Islet of Langerhans (tissue), 1 donor: ENCODE measurements at regions not wholly inside any gene's neighbourhood (a gene's known extent, or its start where the extent isn't known, plus 50 kb on each side); places are given as distances from the start of the nearest gene placed in this dataset.

Experiments used
- FAIRE-seq: peaks from one replicate; lab custom pipeline; 2011; peaks lifted over from hg19 to GRCh38; lab: Jason Lieb, UNC

DNA sequence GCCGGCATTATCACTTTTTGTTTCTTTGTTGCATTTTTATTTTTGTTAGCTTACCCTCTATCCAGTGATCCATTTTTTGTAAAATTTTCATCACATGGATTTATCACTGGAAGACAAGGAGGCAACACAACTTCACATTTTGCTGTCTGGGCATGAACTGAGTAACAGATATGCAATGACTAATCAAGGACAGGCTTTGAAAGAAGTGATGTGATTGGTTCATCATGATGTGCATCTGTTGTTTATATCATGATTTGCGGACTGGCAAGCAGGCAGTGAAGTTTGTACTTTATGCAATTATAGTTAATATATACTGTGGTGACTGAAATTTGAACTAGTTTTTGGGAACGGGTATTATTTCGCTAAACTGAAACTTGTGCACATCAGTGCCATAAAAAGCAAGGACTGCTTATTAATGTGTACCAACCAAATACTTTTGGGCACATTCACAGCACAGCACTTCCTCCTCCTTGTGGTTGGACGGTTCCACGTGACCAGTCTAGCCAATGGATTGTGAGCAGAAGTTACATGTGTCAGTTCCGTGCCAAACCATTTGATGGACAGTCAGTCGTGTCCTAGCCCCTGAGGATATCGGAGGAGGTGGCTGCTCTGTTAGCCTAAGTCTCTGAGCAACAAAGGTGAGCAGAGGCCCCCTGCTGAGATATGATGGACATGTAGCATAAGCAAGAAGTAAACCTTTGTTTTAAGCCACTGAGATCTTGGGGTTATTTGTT is 201.4 kb upstream of the SIX2 start:
- FAIRE-seq: no peak

DNA sequence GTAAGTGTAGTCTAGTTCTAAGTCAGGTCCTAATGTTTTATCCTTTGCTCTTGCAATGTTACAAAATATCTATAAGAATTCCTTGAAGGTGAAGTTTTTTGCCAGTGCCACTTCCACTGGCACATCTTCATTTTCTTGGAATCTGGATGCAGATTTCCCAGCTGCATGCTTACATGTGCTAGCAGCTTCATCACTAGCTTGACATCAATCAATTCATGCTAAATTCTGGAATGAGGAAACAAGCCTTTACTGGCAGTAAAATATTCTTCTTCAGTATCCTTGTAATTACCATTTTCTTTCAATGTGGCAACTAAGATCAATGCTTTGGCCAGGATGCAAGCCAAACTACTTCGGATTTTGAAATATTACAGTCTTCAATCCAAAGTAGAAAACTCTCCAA is 200.6 kb upstream of the SIX2 start:
- FAIRE-seq: no peak

- FAIRE-seq: no peak
Observed at GRCh38 chr2:45209302-45209701, 200.1 kb upstream of the SIX2 start.

DNA sequence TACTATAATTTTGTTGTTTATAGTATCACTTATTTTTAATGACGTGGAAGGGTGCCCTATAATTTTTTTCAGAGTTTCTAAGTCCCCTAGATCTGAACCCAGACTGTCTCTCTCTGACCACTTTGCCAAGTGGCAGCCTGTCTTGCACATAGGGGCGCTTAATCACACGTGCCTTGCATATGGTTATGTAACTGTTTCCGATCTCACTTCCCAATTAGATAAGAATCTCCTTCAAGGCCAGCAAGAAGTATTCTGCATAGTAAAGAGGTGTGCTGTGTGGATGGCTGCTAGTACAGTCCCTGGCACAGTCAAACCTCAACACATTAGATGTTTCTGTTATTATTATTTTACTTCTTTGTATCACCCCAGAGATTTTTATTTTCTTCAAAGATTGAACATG is 197.8 kb upstream of the SIX2 start:
- no peak for FAIRE-seq

DNA sequence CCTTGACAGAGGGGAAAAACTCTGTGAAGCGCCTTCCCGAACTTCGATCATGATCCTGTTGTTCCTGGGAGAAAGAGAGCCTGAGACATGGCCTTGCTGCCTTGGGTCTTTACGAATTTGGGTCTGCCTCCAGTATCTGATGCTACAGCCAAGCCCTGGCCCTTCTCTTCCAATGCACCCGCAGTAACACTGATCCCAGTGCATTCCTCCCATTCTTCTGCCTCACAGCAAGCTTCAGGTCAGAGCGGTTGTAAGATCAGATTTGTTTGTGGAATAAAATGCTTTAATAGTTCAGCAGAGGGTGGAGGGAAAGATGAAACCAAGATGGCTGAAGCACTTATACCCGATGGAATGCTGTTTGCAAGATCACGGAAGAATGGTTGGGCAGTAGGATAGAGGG is 196.7 kb upstream of the SIX2 start:
- FAIRE-seq: no peak

DNA sequence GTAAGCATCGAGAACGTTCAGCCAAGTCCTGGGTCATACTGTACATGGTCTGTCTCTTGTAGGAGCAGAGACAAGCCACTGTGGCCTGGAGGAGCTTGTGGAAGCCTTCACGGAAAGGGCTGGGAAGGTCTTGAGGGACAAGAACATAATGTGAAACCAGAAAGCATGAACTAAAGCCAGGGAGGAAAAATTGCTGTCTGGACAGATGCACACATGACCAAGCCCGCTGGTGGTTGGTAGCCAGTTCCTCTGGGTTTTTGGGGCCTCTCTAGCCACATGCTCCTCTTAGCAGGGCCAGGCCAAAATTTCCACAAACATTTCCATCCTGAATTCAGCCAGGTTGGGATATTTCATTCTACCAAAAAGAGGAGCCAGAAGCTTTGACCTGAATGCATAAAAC is 196.2 kb upstream of the SIX2 start:
- FAIRE-seq: no peak

- no peak for FAIRE-seq
Observed at GRCh38 chr2:45203400-45203799, 194.1 kb upstream of the SIX2 start.

DNA sequence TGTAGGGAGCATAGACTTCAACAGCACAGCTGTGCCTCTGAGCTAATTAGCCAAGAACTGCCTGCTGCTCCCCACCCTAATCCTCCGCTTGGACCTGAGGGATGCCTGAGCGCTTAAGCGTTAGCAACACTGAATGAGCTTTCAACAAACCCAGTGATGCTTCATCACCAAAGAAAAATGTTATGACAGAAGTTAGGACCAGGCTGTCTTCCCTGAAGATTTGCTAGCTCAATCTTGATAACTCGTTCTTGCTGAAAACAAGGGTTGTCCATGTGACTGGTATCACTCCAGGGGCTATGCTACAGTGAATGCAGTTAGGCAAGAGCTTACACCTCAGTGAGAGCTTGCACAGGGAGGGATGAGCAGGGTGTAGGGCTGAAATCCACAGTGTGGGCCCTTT is 190.7 kb upstream of the SIX2 start:
- no peak for FAIRE-seq

DNA sequence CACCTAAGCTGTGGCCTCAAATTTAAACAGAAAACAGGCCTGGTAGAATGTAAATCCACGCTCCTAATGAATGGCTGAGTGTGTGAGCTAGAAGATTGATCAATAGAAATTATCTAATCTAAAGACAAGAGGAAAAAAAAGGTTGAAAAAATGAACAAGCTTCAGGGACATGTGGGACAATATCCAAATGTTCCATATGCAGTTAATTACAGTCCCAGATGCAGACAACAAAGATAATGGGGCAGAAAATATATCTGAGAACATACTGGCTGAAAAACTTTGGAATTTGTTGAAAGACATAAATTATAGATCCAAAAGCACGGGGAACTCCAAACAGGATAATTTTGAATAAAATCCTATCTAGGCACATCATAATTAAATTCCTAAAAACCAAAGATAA is 186.7 kb upstream of the SIX2 start:
- no peak for FAIRE-seq

DNA sequence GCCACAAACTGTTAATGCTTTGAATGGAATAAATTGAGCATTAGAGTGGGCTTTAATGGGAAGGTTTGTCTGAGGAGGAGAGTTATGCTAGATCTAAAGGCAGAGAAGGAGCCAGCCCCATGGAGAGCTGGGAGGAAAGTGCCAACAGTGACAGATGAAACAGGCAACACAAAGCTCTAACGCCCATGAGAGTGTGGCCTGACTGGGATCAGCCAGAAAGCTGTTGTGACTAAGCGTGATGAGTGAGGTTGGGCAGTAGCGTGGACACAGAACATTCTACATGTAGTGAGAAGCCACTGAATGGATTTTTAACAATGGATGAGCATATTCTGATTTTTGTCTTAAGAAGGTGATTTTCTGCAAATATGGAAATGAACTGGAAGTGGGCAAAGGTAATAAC is 185.3 kb upstream of the SIX2 start:
- FAIRE-seq: no peak

DNA sequence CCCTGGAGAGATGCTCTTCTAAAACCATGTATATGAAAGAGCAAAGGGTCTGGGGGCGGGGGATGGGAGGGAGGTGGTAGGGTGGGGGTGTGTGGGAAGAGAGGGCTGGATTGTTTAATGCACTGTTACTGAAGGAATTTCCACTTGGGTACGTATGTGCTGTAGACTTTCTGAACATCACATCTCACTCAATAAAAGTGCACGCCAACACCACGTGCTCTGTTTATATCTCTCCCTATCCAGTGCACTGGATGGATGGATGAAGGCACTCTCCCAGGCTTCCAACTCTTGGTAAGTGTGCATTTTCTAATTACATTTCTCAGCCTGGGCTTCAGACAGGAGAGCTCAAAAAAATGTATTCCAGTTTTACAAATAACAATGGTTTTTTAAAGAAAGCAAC is 184.3 kb upstream of the SIX2 start:
- no peak for FAIRE-seq

DNA sequence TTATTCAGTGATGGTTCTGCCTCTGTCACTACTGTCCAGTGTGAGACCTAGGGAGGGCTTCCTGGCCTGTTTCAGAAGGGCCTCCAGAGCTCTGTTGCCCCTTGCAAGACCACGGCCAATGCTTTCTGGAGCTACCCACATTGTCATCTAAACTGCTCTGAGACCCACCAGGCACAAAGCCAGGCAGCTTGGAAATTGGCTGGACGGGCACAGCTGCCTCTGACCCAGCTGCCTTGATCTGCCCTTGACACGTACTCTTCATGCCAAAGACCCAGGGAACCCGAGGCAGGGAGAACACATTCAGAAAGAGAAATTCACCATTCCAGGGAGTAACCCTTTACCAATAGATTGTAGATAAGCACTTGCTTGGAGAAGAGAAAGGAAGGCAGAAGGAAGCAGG is 183.7 kb upstream of the SIX2 start:
- FAIRE-seq: no peak

DNA sequence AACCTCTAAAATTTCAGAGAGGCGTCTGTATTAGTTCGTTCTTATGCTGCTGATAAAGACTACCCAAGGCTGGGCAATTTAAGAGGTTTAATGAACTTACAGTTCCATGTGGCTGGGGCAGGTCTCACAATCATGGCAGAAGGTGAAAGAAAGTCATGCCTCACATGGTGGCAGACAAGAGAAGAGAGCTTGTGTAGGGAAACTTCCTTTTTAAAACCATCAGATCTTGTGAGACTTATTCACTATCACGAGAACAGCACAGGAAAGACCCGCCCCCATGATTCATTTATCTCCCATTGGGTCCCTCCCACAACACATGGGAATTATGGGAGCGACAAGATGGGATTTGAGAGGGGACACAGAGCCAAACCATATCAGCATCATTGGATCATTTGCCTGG is 183.2 kb upstream of the SIX2 start:
- no peak for FAIRE-seq

- no peak for FAIRE-seq
Observed at GRCh38 chr2:45191976-45192375, 182.7 kb upstream of the SIX2 start.

GRCh38 chr2:45191146-45191863 is 182.1 kb upstream of the SIX2 start:
- no peak for FAIRE-seq

- FAIRE-seq: no peak
Observed at GRCh38 chr2:45190481-45190942, 181.3 kb upstream of the SIX2 start.

- FAIRE-seq: no peak
Observed at GRCh38 chr2:45184606-45185005, 175.4 kb upstream of the SIX2 start.

- FAIRE-seq: no peak
Observed at GRCh38 chr2:45182667-45183295, 173.5 kb upstream of the SIX2 start.

DNA sequence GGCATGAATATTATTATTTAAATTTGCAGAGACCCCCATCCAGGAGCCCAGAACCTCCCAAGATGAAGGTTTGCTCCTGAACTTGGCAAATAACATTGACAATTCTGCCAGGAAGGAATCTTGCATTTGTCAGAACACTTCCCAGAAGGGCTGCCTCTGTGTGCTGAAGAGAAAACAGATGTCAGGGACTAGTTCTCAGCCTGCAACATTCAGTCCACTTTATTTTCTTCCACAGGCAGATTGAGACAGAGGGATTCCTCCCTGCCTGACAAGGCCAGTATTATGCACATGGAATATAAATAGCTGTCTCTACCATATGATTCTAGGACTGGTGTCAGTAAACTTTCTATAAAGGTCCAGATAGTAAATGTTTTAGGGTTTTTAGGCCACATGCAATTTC is 171.5 kb upstream of the SIX2 start:
- FAIRE-seq: no peak

- no peak for FAIRE-seq
Observed at GRCh38 chr2:45180033-45180746, 170.9 kb upstream of the SIX2 start.

- no peak for FAIRE-seq
Observed at GRCh38 chr2:45178854-45179253, 169.6 kb upstream of the SIX2 start.

DNA sequence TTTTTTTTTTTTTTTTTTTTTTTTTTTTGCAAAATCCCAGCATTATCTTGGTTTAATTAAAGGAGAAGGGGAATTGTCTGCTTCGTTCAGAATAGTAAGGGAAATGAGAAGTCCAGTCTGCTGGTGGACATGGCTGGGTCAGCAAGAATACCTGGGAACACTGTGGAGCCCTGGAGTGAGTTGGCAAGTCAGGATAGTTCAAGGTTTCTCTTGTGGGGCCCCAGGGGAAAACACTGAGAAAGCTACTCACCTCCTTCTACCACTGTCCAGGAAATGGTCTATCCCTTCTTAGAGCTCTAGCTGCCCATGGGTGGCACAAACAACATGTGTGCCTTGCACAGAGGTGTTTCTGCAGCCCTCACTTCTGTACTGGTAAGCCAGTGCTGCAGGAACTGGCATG is 169.1 kb upstream of the SIX2 start:
- no peak for FAIRE-seq

- FAIRE-seq: no peak
Observed at GRCh38 chr2:45177870-45178269, 168.6 kb upstream of the SIX2 start.
